Left lung (tissue), 4 donors: ENCODE measurements at regions not wholly inside any gene's neighbourhood (a gene's known extent, or its start where the extent isn't known, plus 50 kb on each side); places are given as distances from the start of the nearest gene placed in this dataset.
"Not testable (repeated sequence)": the region's sequence is repeated elsewhere in the genome, so short reads cannot be mapped to it uniquely, and the experiment has no call there.

Source experiments
- ATAC-seq: fragments of 200-7000 bp; cut with Tn5 transposase; one replicate; pipeline ENCODE4 v1.9.1; 2020; ENCODE audit warnings: moderate library complexity
- DNase-seq, 4 donors: peaks; one replicate each; pipeline ENCODE4 v3.0.0-alpha.2; 2013 to 2020
- H3K27ac ChIP-seq, 2 donors: fragments of 200-600 bp; sonication (generic) in 1 of 2; one replicate each; pipeline versions ENCODE4 v1.5.0 to v1.8.0; 2020 to 2021
- H3K27me3 ChIP-seq, 2 donors: fragments of 200-600 bp; sonication (generic) in 1 of 2; one replicate each; pipeline versions ENCODE4 v1.5.0 to v1.8.0; 2020 to 2021
- H3K36me3 ChIP-seq, 2 donors: fragments of 200-600 bp; sonication (generic) in 1 of 2; one replicate each; pipeline versions ENCODE4 v1.5.0 to v1.8.0; 2020 to 2021
- H3K4me1 ChIP-seq, 2 donors: fragments of 200-600 bp; one replicate each; pipeline ENCODE4 v1.8.0; 2021
- H3K4me3 ChIP-seq, 2 donors: fragments of 200-600 bp; sonication (generic) in 1 of 2; one replicate each; pipeline versions ENCODE4 v1.5.0 to v1.8.0; 2020 to 2021; ENCODE audit warnings: mild to moderate bottlenecking in 1 of 2
- H3K9me3 ChIP-seq, 2 donors: fragments of 200-600 bp; sonication (generic) in 1 of 2; one replicate each; pipeline versions ENCODE4 v1.5.0 to v1.8.0; 2020 to 2021
- intact Hi-C, 2 donors: fragments of 100-400 bp; cut with DNase I; formaldehyde crosslinking; loops; one replicate each; pipeline versions ENCODE4 v1.11.2 to v1.14.2; 2022
- TF ChIP-seq, protein P1 (sequence below), 2 donors: fragments of 200-600 bp; sonication (generic) in 1 of 2; IDR thresholded peaks; one replicate each; pipeline versions ENCODE4 v1.5.0 to v1.8.0; 2021; ENCODE audit warnings: antibody characterized with exemption in 2 of 2
- donor health status: DM: no; HTN: yes; CAD: no.
- donor health status: DM: no; HTN: no; CAD: no.

DNA sequence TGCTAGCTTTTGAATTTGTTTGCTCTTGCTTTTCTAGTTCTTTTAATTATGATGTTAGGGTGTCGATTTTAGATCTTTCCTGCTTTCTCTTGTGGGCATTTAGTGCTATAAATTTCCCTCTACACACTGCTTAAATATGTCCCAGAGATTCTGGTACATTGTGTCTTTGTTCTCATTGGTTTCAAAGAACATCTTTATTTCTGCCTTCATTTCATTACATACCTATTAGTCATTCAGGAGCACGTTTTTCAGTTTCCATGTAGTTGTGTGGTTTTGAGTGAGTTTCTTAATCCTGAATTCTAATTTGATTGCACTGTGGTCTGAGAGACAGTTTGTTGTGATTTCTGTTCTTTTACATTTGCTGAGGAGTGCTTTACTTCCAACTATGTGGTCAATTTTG is 51.2 kb upstream of the MB21D2 start:
- intact Hi-C loops, H3K27ac ChIP-seq, H3K36me3 ChIP-seq, H3K9me3 ChIP-seq, H3K27me3 ChIP-seq, H3K4me3 ChIP-seq, ATAC-seq, H3K4me1 ChIP-seq, DNase-seq: not testable (repeated sequence)

DNA sequence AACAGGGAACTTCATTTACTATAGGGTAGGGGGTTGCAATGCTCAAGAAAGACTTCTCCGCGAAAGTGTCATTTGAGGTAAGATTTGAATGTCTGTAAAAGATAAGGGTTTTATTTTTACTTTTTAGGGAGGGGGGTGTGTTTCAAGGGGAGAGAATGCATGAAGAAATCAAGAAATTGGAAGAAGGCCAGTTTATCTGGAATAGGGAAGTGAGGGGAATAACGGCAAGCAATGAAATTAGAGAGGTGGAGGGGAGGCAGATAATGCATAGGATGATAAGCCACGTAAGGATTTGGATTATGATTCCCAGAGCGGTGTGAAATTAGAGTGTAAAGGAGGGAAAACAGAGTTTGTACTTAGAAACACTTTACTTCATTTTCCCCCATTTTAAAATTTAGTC is 63.0 kb upstream of the MB21D2 start:
- peaks cover 0 to 3% of the 10 kb centered on the region in 2 donors for H3K9me3 ChIP-seq
- H3K4me3 ChIP-seq, result no peak overlapping the region
- DNase-seq (no peak), ATAC-seq (no peak)
- intact Hi-C loops, result no loop called here
- H3K36me3 ChIP-seq, result no peaks in the 10 kb centered on the region
- no peak overlapping the region for H3K27ac ChIP-seq
- TF ChIP-seq, protein P1, sequence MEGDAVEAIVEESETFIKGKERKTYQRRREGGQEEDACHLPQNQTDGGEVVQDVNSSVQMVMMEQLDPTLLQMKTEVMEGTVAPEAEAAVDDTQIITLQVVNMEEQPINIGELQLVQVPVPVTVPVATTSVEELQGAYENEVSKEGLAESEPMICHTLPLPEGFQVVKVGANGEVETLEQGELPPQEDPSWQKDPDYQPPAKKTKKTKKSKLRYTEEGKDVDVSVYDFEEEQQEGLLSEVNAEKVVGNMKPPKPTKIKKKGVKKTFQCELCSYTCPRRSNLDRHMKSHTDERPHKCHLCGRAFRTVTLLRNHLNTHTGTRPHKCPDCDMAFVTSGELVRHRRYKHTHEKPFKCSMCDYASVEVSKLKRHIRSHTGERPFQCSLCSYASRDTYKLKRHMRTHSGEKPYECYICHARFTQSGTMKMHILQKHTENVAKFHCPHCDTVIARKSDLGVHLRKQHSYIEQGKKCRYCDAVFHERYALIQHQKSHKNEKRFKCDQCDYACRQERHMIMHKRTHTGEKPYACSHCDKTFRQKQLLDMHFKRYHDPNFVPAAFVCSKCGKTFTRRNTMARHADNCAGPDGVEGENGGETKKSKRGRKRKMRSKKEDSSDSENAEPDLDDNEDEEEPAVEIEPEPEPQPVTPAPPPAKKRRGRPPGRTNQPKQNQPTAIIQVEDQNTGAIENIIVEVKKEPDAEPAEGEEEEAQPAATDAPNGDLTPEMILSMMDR (IDR thresholded peaks at IDR 0.05), result no peak
- no peaks in the 10 kb centered on the region for H3K27me3 ChIP-seq
- H3K4me1 ChIP-seq, result no peaks in the 10 kb centered on the region

DNA sequence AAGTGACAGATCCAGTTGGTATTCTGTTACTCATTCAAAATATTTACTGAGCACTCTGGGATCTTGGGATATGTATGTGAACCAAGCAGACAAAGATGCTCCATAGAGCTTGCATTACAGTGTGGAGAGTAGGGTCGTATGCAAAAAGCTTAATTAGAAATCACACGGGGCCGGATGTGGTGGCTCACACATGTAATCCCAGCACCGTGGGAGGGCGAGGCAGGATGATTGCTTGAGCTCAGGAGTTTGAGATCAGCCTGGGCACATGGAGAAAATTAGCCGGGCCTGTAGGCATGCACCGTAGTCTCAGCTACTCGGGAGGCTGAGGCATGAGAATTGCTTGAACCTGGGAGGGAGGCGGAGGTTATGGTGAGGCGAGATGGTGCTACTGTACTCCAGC is 68.7 kb upstream of the MB21D2 start:
- Histone ChIP-seq H3K4me3 (no peak overlapping the region), H3K4me1 (no peaks in the 10 kb centered on the region), H3K27ac (no peak overlapping the region), H3K36me3 (no peaks in the 10 kb centered on the region), H3K27me3 (no peaks in the 10 kb centered on the region), H3K9me3 (no peaks in the 10 kb centered on the region)
- intact Hi-C loops, result no loop called here
- no peak for DNase-seq
- no peak for ATAC-seq
- TF ChIP-seq, protein P1 (IDR thresholded peaks at IDR 0.05), result no peak

DNA sequence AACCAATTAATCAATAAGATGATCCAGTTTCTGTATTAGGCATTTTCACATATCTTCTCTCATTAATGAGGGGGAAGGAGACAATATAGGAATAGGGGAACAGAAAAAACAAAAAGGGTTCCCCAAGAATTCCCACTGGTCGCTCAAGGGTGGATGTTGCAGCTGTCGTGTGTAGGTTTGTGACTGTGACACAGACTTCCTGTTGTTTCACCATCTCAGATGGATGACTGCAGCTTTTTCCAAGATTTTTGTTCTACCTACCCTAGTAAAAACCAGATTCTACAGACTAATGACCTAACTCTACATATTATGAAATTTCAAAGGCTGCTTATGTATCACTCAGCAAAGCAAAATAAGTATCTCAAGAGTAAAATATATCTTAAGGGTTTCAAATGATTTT is 73.7 kb upstream of the MB21D2 start:
- DNase-seq (no peak), ATAC-seq (no peak)
- TF ChIP-seq, protein P1 (IDR thresholded peaks at IDR 0.05), result no peak
- Histone ChIP-seq H3K36me3 (no peaks in the 10 kb centered on the region), H3K27ac (no peak overlapping the region), H3K4me3 (no peak overlapping the region), H3K27me3 (no peaks in the 10 kb centered on the region), H3K4me1 (no peaks in the 10 kb centered on the region), H3K9me3 (no peaks in the 10 kb centered on the region)
- intact Hi-C loops, result no loop called here

DNA sequence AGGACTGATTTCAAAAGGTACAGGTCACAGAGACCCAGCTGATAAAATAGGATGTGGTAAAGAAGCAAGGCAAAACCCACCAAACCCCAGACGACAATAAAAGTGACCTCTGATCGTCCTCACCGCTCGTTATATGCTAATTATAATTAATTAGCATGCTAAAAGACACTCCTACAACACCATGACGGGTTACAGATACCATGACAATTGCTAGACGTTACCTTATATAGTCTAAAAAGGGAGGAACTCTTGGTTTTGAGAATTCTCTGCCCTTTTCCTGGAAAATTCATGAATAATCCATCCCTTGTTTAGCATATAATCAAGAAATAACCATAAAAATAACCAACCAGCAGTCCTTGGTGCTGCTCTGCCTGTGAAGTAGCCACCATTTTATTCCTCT is 74.7 kb upstream of the MB21D2 start:
- Histone ChIP-seq H3K27me3 (no peaks in the 10 kb centered on the region), H3K4me3 (no peak overlapping the region), H3K36me3 (no peaks in the 10 kb centered on the region), H3K4me1 (no peaks in the 10 kb centered on the region), H3K9me3 (no peaks in the 10 kb centered on the region), H3K27ac (no peak overlapping the region)
- intact Hi-C loops, result no loop called here
- DNase-seq (no peak), ATAC-seq (no peak)
- TF ChIP-seq, protein P1 (IDR thresholded peaks at IDR 0.05), result no peak

DNA sequence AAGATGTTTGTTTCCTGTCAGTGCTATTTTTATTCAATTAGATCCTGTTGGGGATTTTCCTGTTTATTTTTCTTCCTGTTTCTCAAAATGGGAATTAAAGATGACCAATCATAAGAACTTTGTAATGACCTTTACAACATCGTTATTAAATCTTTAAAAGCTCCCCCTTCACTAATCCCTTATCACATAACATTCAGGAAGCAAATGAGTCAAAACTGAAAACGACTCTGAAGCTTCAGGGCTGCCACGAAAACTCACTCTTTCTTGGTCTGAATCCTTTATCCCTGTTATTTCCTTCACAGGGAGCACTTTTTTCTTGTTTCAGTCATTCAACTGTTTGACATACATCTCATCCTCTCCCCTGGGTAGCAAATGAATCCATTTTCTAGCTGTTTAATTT is 75.8 kb upstream of the MB21D2 start:
- Histone ChIP-seq H3K9me3 (no peaks in the 10 kb centered on the region), H3K27me3 (no peaks in the 10 kb centered on the region), H3K4me1 (no peaks in the 10 kb centered on the region), H3K4me3 (no peak overlapping the region), H3K27ac (no peak overlapping the region), H3K36me3 (no peaks in the 10 kb centered on the region)
- intact Hi-C loops, result no loop called here
- DNase-seq (no peak), ATAC-seq (no peak)
- TF ChIP-seq, protein P1 (IDR thresholded peaks at IDR 0.05), result no peak

DNA sequence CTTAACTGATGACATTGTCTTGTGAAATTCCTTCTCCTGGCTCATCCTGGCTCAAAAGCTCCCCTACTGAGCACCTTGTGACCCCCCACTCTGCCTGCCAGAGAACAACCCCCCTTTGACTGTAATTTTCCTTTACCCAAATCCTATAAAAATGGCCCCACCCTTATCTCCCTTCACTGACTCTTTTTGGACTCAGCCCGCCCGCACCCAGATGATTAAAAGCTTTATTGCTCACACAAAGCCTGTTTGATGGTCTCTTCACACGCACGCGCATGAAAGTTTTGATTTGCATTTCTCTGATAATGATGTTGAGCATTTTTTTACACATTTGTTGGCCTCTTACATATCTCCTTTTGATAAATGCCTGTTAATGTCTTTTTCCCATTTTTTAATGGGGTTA is 83.5 kb upstream of the MB21D2 start:
- H3K36me3 ChIP-seq, H3K27ac ChIP-seq, H3K4me1 ChIP-seq, H3K4me3 ChIP-seq, ATAC-seq, H3K27me3 ChIP-seq, DNase-seq, intact Hi-C loops, H3K9me3 ChIP-seq: not testable (repeated sequence)

DNA sequence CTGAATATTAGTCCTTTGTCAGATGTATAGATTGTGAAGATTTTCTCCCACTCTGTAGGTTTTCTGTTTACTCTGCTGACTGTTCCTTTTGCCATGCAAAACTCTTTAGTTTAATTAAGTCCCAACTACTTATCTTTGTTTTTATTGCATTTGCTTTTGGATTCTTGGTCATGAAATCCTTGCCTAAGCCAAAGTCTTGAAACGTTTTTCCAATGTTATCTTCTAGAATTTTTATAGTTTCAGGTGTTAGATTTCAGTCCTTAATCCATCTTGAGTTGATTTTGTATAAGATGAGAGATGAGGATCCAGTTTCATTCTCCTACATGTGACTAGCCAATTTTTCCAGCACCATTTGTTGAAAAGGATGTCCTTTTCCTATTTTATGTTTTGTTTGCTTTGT is 86.0 kb upstream of the MB21D2 start:
- H3K4me3 ChIP-seq, H3K27ac ChIP-seq, ATAC-seq, DNase-seq, H3K4me1 ChIP-seq, H3K9me3 ChIP-seq, H3K27me3 ChIP-seq, intact Hi-C loops, H3K36me3 ChIP-seq: not testable (repeated sequence)
